IMR-90 (cell line): ENCODE measurements at regions not wholly inside any gene's neighbourhood (a gene's known extent, or its start where the extent isn't known, plus 50 kb on each side); places are given as distances from the start of the nearest gene placed in this dataset.

Source experiments
- MXI1 ChIP-seq: IDR thresholded peaks from 2 replicates; pipeline ENCODE4 v1.6.1; 2012; ENCODE audit warnings: low read depth, mild to moderate bottlenecking, low read length, moderate library complexity, borderline replicate concordance
- USF2 ChIP-seq: fragments of 150-350 bp; IDR thresholded peaks from 2 replicates; pipeline ENCODE4 v1.6.1; 2017; ENCODE audit warnings: mild to moderate bottlenecking, antibody characterized with exemption, low read length, low read depth
- TF ChIP-seq, protein P1 (sequence below): conservative IDR thresholded peaks from 2 replicates; pipeline ENCODE4 v1.5.1; 2012; ENCODE audit warnings: mild to moderate bottlenecking, low read depth, low read length, improper control_type of control experiment

- TF ChIP-seq USF2 (no peak), MXI1 (no peak)
- TF ChIP-seq, protein P1, sequence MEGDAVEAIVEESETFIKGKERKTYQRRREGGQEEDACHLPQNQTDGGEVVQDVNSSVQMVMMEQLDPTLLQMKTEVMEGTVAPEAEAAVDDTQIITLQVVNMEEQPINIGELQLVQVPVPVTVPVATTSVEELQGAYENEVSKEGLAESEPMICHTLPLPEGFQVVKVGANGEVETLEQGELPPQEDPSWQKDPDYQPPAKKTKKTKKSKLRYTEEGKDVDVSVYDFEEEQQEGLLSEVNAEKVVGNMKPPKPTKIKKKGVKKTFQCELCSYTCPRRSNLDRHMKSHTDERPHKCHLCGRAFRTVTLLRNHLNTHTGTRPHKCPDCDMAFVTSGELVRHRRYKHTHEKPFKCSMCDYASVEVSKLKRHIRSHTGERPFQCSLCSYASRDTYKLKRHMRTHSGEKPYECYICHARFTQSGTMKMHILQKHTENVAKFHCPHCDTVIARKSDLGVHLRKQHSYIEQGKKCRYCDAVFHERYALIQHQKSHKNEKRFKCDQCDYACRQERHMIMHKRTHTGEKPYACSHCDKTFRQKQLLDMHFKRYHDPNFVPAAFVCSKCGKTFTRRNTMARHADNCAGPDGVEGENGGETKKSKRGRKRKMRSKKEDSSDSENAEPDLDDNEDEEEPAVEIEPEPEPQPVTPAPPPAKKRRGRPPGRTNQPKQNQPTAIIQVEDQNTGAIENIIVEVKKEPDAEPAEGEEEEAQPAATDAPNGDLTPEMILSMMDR = no peak
Observed at GRCh38 chr12:34390171-34390841, 368.0 kb downstream of the ALG10 start.
